ENCODE measurements at regions not wholly inside any gene's neighbourhood (a gene's known extent, or its start where the extent isn't known, plus 50 kb on each side); places are given as distances from the start of the nearest gene placed in this dataset.

DNA sequence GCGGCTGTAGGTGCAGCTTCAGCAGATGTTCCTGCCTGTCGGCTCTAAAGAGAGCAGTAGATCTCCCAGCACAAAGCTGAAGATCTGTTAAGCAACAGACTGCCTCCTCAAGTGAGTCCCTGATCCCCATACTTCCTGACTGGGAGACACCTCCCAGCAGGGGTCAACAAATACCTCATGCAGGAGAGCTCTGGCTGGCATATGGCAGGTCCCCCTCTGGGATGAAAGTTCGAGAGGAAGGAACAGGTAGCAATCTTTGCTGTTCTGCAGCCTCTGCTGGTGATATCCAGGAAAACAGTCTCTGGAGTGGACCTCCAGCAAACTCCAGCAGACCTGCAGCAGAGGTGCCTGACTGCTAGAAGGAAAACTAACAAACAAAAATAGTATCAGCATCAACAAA is 337.1 kb upstream of the USP15 start:
- ChIA-PET CTCF (no interaction called here), POLR2A (no interaction called here)
- no peak for TF ChIP-seq CTCF (IDR thresholded peaks at IDR 0.05; ENCODE audit: low read depth, low read length)
- H3K9me3 ChIP-seq (ENCODE audit: control insufficient read depth, insufficient read depth, low read length) = peaks cover 9% of the 10 kb centered on the region; the same call in 1 of the 2 replicates
- no peaks in the 10 kb centered on the region for H3K27me3 ChIP-seq (ENCODE audit: control insufficient read depth, insufficient read depth, low read length)
- no peak overlapping the region for H3K4me3 ChIP-seq (ENCODE audit: low read depth, low read length)
- no peak for DNase-seq (ENCODE audit: low read depth, low spot score)
- no peak overlapping the region for H3K27ac ChIP-seq (ENCODE audit: low read depth, low read length)

GRCh38 chr12:61934564-61934963 is 325.6 kb upstream of the USP15 start:
- H3K4me3 ChIP-seq (ENCODE audit: low read depth, low read length) = no peak overlapping the region
- no peaks in the 10 kb centered on the region for H3K27me3 ChIP-seq (ENCODE audit: control insufficient read depth, insufficient read depth, low read length)
- H3K27ac ChIP-seq (ENCODE audit: low read depth, low read length) = no peak overlapping the region
- ChIA-PET POLR2A (no interaction called here), CTCF (no interaction called here)
- DNase-seq (ENCODE audit: low read depth, low spot score) = no peak
- H3K9me3 ChIP-seq (ENCODE audit: control insufficient read depth, insufficient read depth, low read length) = no peaks in the 10 kb centered on the region; the same call in 1 of the 2 replicates
- no peak for TF ChIP-seq CTCF (IDR thresholded peaks at IDR 0.05; ENCODE audit: low read depth, low read length)

GRCh38 chr12:61939977-61940376 is 320.2 kb upstream of the USP15 start:
- Histone ChIP-seq H3K27ac (ENCODE audit: low read depth, low read length) (no peak overlapping the region), H3K9me3 (ENCODE audit: control insufficient read depth, insufficient read depth, low read length) (peaks cover 5% of the 10 kb centered on the region; the same call in 1 of the 2 replicates), H3K4me3 (ENCODE audit: low read depth, low read length) (no peak overlapping the region), H3K27me3 (ENCODE audit: control insufficient read depth, insufficient read depth, low read length) (no peaks in the 10 kb centered on the region)
- no peak for TF ChIP-seq CTCF (IDR thresholded peaks at IDR 0.05; ENCODE audit: low read depth, low read length)
- POLR2A ChIA-PET = no interaction called here
- no peak for DNase-seq (ENCODE audit: low read depth, low spot score)
- CTCF ChIA-PET = no interaction called here

DNA sequence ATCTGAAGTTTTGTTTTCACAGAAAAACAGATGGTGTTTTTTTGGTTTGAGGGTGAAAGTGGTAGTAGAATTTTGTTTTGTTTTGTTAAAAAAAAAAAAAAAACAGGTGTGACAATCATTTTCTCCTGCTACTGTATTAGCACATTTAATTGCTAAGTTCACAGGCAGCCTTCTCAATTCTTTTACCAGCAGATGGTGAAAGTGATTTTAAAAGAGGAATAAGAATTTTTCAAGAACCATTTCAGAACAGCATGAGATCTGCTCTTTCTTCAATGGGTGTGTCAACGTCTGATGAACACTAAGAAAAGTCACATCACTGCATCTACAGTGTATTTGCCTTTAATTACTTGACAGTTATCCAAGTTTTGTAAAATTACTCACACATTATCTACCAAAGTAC is 303.7 kb upstream of the USP15 start:
- TF ChIP-seq CTCF (IDR thresholded peaks at IDR 0.05; ENCODE audit: low read depth, low read length) = no peak
- H3K4me3 ChIP-seq (ENCODE audit: low read depth, low read length) = no peak overlapping the region
- ChIA-PET POLR2A (no interaction called here), CTCF (no interaction called here)
- DNase-seq (ENCODE audit: low read depth, low spot score) = no peak
- no peaks in the 10 kb centered on the region; the same call in 1 of the 2 replicates for H3K9me3 ChIP-seq (ENCODE audit: control insufficient read depth, insufficient read depth, low read length)
- no peaks in the 10 kb centered on the region for H3K27me3 ChIP-seq (ENCODE audit: control insufficient read depth, insufficient read depth, low read length)
- H3K27ac ChIP-seq (ENCODE audit: low read depth, low read length) = no peak overlapping the region

DNA sequence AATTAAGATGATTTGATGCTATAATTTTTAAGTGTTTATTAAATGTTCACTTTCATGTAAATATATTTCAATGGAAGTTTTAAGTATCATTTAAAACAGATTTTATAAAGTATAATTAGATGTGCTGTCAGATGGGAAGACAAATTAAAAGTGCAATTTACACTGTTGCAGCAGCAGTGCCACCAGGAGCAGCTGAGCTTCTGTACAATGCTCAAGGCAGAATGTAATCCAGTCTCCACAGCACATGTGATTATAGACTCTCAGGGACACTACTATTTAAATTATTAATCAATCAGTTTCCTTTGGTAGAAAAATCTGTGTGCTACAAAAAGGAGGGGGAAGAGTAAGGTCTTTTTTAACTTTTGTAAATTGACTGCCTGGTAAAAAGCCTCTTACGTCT is 285.7 kb upstream of the USP15 start:
- no peak for DNase-seq (ENCODE audit: low read depth, low spot score)
- H3K27me3 ChIP-seq (ENCODE audit: control insufficient read depth, insufficient read depth, low read length) = no peaks in the 10 kb centered on the region
- no peak overlapping the region for H3K4me3 ChIP-seq (ENCODE audit: low read depth, low read length)
- no peak overlapping the region for H3K27ac ChIP-seq (ENCODE audit: low read depth, low read length)
- CTCF ChIA-PET = no interaction called here
- no peaks in the 10 kb centered on the region for H3K9me3 ChIP-seq (ENCODE audit: control insufficient read depth, insufficient read depth, low read length)
- POLR2A ChIA-PET = no interaction called here
- no peak for TF ChIP-seq CTCF (IDR thresholded peaks at IDR 0.05; ENCODE audit: low read depth, low read length)
